GM18517 (cell line): ENCODE measurements at regions not wholly inside any gene's neighbourhood (a gene's known extent, or its start where the extent isn't known, plus 50 kb on each side); places are given as distances from the start of the nearest gene placed in this dataset.

Experiments
- ATAC-seq: cut with Tn5 transposase; IDR thresholded peaks from one replicate; pipeline ENCODE4 v1.9.1; 2021; ENCODE audit warnings: mild to moderate bottlenecking, moderate library complexity; ENCODE audit not compliant: unreplicated experiment

DNA sequence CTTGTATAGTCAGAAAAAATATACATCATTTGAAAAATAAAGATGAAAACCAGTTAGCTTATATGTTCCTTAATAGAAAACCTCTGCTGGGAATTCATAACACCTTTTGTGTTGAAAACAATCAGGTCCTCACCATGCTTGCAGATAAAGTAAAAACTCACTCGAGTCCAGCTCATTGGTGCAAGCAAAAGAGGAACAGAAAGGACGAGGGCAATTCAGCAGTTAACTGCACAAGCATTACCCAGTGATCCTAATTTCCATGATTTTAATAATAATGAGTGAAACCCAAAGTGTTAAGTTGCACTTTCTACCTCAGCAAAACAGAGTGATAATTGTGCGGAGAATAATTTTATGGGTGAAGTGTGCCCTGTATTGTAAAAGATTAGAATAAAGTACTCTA is 839.9 kb downstream of the BCL11A start:
- no peak for ATAC-seq

DNA sequence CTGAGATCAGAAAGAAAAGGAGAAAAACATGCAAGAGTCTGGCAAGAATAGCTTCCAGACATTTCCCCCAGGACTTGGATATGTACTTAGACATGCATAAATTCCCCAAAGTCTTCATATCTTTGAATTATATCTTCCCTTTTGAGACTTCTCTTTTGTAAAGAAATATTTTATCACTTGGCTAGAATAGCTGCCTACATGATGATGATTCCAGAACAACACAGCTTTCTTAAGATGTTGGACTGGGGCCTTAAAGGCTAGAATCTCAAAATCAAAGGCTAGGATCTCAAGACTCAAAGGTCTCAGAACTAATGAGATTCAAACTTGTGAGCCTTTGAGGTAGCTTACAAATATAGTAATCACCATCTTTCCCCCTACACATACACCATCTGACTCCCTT is 842.3 kb downstream of the BCL11A start:
- no peak for ATAC-seq

DNA sequence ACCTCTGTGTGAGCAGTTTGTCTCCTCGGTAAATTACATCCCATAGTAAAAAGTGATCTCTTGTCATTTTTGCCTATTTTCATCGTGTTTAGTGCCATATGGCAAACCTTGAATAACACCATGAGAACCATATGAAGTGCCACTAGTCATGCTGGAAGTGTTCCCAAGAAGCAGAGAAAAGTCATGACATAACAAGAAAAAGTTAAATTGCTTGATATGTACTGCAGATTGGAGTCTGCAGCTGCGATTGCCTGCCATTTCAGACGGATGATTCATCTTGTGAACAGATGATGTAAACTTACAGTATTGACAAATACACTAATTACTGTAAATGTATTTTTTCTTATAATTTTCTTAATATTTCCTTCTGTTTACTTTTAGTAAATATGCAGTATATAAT is 846.7 kb downstream of the BCL11A start:
- no peak for ATAC-seq

DNA sequence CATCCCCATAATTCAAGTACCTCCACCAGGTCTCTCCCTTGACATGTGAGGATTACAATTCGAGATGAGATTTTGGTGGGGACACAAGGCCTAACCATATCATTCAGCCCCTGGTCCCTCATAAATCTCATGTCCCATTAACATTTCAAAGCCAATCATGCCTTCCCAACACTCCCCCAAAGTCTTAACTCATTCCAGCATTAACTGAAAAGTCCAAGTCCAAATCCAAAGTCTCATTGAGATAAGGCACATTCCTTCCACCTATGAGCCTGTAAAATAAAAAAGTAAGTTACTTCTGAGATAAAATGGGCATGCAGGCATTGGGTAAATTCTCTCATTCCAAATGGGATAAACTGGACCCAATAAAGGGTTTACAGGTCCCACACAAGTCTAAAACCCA is 849.7 kb downstream of the BCL11A start:
- ATAC-seq = no peak

DNA sequence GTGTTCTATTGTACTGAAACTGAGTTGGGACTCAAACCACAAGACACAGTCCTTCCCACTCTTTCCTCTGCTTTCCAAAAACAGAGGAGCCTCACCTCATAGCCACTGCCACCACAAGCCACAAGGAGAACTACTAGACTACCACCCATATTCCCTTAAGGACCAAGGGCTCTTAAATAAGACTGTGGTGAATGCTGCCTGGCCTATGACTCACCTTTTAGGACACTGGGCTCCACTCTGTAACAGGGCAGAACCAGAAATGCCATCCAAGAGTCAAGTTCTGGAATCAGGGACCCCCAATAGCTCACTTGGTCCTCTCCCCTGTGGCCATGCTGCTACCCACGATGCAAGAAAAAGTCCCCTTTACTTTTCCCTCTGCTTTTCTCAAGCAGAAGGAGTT is 851.4 kb downstream of the BCL11A start:
- no peak for ATAC-seq

DNA sequence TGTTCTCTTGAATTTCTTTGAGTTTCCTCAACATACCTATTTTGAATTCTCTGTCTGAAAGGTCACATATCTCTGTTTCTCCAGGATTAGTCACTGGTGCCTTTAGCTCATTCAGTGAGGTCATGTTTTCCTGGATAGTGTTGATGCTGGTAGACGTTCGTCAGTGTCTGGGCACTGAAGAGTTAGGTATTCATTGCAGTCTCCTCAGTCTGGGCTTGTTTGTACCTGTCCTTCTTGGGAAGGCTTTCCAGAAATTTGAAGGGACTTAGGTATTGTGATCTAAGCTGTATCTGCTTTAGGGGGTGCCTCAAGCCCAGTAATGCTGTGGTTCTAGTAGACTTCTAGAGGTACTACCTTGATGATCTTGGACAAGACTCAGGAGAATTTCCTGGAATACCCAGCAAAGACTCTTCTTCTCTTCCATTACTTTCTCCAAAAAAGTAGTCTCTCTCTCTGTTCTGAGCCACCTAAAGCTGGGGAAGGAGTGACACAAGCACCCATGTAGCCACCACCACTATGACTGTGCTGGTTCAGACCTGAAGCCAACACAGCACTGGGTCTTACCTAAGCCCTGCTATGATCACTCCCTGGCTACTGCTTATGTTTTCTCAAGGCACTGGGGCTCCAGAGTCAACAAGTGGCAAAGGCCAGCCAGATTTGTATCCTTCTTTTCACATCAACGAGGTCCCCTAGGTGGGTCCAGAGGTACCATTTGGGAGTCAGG is 852.0 kb downstream of the BCL11A start:
- no peak for ATAC-seq

DNA sequence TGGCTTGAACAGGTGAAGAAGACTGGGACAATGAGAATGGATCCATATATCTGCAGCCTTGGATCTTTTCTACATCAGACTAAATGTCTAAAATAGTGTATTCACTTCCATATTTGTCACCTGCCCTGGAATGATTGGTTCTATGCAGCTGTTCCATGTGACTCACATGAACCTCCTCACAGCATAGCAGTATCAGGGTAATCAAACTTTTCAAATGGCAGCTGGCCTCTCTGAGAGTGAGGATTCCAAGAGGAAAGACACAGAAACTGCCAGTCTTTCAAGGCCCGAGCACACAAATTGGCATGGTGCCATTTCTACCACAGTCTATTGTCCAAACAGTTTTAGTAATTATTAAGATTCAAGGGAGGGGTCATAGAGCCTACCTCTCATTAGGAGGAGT is 859.3 kb downstream of the BCL11A start:
- ATAC-seq = no peak

DNA sequence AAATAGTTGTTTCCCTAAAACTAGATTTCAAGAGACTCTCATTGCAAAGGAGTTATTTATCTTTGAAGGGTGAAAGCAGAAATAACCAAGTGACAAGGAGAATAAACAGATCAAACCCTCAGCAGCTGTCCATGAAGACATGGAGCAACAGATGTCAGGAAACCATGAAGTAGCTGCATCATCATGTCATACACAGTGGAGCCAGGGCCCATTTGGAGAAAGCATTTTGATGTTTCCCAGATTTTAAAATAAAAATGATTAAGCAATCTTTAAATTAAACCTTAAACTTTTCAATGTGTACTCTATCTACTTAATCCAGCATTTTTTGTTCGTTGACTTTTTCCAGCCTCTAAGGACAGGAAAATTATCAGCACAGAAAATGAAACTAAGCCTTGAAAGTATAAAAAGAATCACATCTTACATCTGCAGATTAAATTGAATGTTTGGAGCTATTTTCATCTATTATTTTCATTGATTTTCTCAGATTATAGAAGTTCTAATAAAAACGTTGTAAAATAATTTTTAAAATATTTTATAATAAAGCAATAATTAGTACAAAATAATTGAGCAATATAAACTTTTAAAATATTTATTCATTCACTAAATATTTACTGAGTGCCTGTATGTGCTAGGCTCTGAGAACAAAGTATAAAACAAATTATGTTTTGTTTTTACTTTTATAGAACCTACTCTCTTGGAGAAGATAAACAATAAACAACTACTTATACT is 860.1 kb downstream of the BCL11A start:
- ATAC-seq = no peak

DNA sequence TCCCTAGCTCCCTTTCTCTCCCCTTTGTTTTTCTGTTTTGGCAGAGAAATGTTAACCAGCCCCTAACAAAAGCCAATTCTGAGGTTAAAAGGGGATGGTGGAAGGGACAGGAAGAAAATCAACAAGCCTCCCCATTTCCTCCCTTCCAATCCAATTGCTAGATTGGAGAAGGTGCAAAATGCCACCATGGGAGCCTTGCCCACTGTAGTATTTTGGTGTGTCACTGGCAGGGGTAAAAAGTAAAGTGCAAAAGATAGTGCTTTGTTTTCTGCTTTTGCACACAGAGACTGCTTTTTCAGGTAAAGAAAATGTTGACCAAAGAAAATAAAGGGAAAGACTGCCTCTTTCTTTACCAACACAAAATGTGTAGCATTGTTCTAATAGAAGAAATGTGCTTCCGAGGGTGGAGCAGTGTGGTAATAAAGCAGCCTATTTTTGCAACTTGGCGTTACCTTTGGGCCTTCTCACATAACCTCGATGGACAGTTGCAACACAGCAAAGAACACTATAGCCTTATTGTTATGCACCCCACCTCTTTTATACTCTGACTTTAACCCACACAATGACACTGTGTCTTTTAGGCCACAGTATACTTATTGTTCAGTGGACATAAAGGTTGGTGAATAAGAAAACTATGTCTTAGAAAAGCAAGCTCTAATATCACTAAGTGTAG is 861.8 kb downstream of the BCL11A start:
- no peak for ATAC-seq

DNA sequence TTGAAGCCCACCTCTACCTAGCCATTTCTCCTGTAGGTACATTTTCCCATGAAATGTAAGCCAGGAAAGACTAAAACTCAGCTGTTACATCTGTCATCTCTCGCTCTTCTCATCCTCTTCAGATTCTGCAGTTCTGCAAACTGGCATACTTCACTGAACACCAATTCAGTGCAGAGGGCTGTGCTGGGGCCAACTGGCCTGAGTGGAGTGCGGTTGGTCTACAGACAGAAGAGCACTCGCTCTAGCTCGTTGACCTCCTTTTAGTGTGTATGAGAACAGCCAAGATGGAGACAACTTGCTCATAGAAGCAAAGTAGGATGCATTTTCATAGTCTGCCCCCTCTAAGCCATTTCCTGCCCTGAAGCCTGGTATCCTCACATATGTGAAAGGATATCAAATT is 862.6 kb downstream of the BCL11A start:
- ATAC-seq = no peak

DNA sequence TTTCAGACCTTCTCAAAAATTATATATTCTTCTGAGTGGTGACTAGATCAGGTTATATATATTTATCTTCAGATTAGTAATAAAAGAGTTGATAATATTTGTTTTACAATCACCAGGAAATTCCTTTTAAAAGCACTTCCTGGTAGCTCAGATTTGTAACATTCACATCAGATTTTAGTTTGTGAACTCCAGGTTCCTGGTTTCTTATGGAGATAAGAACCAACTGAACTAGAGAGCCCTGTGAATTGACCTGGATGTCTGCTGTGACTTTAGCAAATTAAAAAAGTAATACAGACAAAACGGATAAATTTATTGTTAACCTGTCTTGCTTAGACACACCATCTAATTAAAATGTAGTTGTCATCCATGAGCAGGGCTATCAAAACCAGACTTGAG is 868.7 kb downstream of the BCL11A start:
- no peak for ATAC-seq

DNA sequence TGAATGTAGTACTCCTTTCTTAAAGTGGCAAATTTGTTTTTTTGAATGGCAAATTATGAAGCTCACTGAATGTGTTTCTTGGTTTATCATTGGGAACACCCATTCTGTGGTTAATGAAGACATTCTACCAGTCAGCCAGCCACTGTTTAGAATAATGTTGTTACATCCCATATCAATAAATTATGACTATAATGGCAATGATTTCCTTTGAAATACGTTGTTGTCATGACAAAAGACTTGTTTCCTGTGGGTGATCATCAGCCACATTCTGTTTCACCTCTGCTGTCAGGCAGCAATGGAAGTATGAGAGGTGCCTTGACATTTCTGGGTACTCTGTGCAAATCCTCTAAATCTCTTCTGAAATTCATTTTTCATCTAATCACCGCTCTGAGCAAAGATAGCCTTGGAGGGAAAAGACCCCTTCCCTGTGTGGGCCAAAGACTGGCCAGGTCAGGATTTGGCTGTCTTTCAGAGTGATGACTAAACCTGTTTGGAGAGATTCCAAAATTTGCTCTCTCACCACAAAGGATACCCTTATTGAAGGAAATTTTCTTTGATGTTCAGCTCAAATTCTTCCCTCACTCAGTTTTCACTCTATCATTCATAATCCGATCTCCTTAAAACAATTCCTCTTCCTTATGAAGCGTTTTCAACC is 869.2 kb downstream of the BCL11A start:
- no peak for ATAC-seq

DNA sequence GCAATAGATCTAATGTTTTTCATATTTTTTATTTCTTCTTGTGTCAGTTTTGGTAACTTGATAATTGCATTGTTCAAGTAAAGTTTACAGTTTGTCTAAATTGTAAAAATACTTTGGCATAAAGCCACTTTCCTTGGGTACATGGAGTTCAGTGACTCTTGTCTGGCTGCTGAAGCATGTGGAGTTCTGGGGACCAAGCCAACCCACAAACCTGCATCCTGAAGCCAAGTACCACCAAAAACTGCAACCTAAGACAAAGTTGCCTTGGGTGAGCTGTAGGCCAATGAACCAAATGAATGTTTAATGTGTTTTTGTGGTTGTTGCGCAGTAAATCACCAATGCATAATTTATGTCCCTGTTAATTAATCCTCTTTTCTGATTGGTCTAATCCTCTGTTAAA is 872.6 kb downstream of the BCL11A start:
- no peak for ATAC-seq

DNA sequence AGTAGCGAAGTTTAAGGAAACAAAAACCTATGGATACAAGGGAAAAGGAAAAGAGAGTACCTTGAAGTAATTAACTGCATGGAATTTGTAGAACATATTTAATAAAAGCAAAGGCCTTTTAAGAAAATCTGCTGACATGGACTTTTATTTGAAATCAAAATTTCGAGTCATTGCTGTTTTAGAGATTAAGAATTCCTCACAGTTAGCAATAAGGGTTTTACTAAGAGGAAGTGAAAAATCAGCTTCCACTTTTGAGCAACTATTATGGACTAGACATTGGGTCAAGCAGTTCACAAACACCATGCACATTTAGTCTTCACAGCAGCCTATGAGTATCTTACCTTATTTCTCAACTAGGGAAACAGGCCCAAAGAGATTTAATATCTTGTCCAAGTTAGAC is 876.3 kb downstream of the BCL11A start:
- ATAC-seq = no peak

DNA sequence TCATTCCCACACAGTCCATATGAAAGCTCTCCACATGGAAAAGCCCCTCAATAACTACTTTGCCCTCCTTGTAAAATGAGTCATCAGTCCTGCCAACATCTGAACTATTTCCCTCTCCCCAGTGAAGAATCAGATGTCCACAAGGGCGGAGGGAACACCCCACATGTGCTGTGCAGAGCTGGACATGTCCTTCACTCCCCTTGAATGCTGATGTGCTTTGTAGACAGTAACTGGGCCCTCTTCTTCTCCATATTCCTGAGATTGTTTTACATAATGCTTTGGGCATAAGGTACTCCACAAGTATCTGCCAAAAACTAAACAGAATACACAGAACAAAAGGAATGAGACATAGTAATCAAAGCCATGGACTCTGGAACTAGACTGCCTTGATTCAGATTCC is 879.4 kb downstream of the BCL11A start:
- no peak for ATAC-seq

DNA sequence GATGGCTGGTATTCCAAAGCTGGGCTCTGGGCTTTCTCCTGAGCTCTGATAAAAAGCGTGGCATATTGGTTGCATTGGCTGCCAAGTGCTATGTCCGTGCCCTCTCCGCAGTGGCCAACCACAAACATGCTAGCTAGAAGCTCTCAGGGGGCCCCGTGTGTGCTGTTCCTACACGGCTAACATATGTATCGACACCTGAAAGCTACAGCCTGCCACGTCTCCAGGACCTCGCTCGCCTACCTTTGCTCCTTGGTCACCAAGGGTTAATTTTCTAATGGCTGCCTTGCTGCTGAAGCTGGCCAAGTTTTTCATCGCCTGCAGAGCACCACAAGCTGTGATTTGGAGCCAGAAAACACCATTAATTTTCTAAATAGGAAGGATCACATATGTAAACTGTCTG is 888.4 kb downstream of the BCL11A start:
- ATAC-seq = no peak

DNA sequence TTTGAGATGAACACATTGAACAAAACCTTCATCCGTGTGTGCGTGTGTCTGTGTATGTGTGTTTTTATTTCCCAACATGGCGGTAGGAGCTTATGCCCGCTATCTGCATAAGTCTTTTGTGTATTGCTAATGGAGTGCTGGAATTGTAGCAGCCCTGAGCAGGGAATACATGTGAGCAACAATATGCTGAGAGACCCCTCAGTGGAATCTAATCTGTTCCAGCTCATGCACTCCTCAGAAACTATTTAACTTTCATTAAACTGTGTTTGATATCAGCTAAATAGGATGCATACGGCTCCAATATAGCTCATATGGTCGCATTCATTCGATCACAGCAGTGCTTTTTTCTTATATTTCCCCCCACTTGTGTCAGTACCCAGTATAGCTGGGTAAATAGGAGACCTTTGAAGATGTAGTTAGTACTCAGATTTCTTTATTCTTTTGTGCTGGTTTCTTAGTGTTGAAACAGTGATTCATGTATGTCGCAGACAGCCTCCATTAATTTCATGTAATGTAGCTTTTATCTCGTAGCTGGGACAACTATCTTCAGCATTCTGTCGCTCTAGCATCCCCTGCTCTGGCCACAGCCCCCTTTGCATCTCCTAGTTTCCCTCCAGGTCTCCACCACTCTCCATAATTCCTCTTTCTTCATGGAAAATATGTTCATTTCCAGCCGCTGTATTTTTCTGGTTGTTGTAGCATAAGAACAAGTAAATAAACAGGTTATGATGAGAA is 891.2 kb downstream of the BCL11A start:
- no peak for ATAC-seq

DNA sequence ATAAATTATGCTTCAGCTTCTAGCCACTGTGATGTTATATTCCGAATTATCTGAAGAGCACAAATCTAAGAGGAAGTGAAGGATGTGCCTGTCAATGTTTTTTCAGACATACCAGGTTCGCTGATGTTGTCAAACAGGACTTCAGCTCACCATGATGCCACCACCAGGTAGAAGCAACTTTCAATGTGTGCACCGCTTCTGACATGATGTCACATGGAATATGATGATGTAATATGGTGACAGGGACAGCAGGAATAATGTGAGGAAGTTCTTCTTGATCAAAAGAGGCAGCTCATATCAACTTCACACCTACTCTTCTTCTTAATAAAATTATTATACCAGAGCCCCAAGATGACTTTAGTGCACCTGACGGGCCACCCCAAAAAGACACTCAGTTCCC is 893.2 kb downstream of the BCL11A start:
- no peak for ATAC-seq

DNA sequence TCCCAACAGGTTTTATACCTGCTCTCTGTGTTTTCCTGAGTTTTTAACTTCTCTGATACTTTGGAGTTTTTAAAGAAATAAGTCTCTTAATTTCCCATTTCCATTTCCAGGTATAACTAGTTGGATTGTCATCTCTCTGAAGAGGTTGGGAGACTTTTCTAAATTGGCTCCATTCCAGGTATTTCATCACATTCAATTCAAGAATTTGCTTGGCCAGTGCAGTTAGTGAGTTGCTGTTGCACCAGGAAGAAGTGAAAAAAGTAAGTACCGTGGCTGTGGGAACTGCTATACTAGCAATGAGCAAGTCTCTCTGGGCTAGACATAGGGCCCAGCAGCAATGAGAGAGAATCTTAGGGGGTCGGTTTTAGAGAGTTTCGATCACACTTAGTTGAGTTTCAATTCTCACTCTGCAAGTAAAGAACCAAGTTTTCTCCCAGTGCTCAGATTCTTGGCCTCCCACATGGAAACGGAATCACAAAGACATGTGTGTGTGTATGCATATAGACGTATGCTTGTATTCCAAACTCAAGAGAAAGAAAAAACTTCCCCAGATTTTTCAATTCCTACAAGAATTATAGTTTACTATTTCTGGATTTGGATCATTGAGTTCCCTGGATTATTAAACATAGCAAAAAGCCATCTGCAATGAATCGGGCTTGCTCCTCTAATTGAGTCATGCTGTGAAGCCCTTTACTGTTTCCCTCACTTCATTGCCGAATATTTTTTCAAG is 894.4 kb downstream of the BCL11A start:
- no peak for ATAC-seq

DNA sequence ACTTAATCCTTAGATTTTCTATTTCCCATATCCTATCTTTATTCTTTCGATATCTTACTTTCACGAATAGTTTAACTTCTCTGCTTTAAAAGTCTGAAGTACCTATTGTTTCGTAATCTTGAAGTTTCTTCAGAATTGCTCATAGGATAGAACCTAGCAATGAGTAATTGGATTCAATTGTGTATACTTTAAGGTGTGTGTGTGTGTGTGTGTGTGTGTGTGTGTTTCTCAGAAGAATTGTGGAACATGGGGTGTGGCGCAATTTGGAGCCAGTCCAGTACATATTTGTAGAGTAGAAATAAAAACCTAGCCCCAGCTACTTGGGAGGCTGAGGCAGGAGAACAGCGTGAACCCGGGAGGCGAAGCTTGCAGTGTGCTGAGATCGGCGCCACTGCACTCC is 897.6 kb downstream of the BCL11A start:
- no peak for ATAC-seq
